IPS DF 6.9 (cell line): ENCODE measurements at regions not wholly inside any gene's neighbourhood (a gene's known extent, or its start where the extent isn't known, plus 50 kb on each side); places are given as distances from the start of the nearest gene placed in this dataset.

Experiments
- DNase-seq: peaks from one replicate; pipeline ENCODE4 v3.0.0-alpha.2; 2013; ENCODE audit warnings: low read depth, low spot score
- H3K27ac ChIP-seq: one replicate; pipeline ENCODE4 v1.5.1; 2013; ENCODE audit warnings: low read length, control low read depth
- H3K27me3 ChIP-seq: 2 replicates; pipeline ENCODE4 v1.6.1; 2013; ENCODE audit warnings: mild to moderate bottlenecking, low read length; ENCODE audit not compliant: control insufficient read depth, insufficient read depth
- H3K36me3 ChIP-seq: 2 replicates; pipeline ENCODE4 v1.6.1; 2013; ENCODE audit warnings: low read length; ENCODE audit not compliant: control insufficient read depth, insufficient read depth
- H3K4me1 ChIP-seq: 2 replicates; pipeline ENCODE4 v1.6.1; 2013; ENCODE audit warnings: low read length; ENCODE audit not compliant: control insufficient read depth, insufficient read depth
- H3K4me3 ChIP-seq: 2 replicates; pipeline ENCODE4 v1.5.1; 2013; ENCODE audit warnings: mild to moderate bottlenecking, low read length
- H3K9me3 ChIP-seq: 2 replicates; pipeline ENCODE4 v1.6.1; 2013; ENCODE audit warnings: low read length, inconsistent platforms; ENCODE audit not compliant: control insufficient read depth, insufficient read depth
- WGBS: extraction: QIAGEN DNeasy Blood & Tissue Kit; methylation state at CpG from one replicate; pipeline ENCODE4 v1.1.7; 2013; ENCODE audit warnings: mixed read lengths, missing lambda C conversion rate; ENCODE audit not compliant: insufficient read length, insufficient coverage; 5-methylcytosine and 5-hydroxymethylcytosine counted together

GRCh38 chr4:153075836-153076518, 128.3 kb upstream of the TRIM2 start:
- WGBS: no CpG with 5 or more reads among the region's 4 CpGs
- no peak overlapping the region for H3K4me3 ChIP-seq
- H3K4me1 ChIP-seq: no peaks in the 10 kb centered on the region
- H3K36me3 ChIP-seq: no peaks in the 10 kb centered on the region
- H3K9me3 ChIP-seq: no peaks in the 10 kb centered on the region
- DNase-seq: no peak
- no peaks in the 10 kb centered on the region for H3K27me3 ChIP-seq
- H3K27ac ChIP-seq: no peak overlapping the region

GRCh38 chr4:153076861-153077260, 127.4 kb upstream of the TRIM2 start:
- Histone ChIP-seq H3K27ac (no peak overlapping the region), H3K27me3 (no peaks in the 10 kb centered on the region), H3K9me3 (no peaks in the 10 kb centered on the region), H3K4me1 (no peaks in the 10 kb centered on the region; the same call in 1 of the 2 replicates), H3K36me3 (no peaks in the 10 kb centered on the region), H3K4me3 (no peak overlapping the region)
- DNase-seq: no peak
- WGBS: no CpG with 5 or more reads among the region's 3 CpGs

GRCh38 chr4:153079857-153080391, 124.3 kb upstream of the TRIM2 start:
- no CpG with 5 or more reads among the region's 6 CpGs for WGBS
- H3K9me3 ChIP-seq: no peaks in the 10 kb centered on the region
- peaks cover 6% of the 10 kb centered on the region for H3K4me1 ChIP-seq
- H3K27ac ChIP-seq: no peak overlapping the region
- no peak overlapping the region for H3K4me3 ChIP-seq
- H3K36me3 ChIP-seq: no peaks in the 10 kb centered on the region
- no peaks in the 10 kb centered on the region for H3K27me3 ChIP-seq
- no peak for DNase-seq

- no peak overlapping the region for H3K27ac ChIP-seq
- no CpG with 5 or more reads among the region's 7 CpGs for WGBS
- H3K36me3 ChIP-seq: no peaks in the 10 kb centered on the region
- no peaks in the 10 kb centered on the region for H3K27me3 ChIP-seq
- DNase-seq: no peak
- H3K4me3 ChIP-seq: no peak overlapping the region
- peaks cover 9% of the 10 kb centered on the region for H3K4me1 ChIP-seq
- H3K9me3 ChIP-seq: no peaks in the 10 kb centered on the region
These were observed 123.2 kb upstream of the TRIM2 start for GRCh38 chr4:153081006-153081580.

GRCh38 chr4:153081693-153082092, 122.5 kb upstream of the TRIM2 start:
- H3K4me1 ChIP-seq: peaks cover 9% of the 10 kb centered on the region
- no peak overlapping the region for H3K4me3 ChIP-seq

GRCh38 chr4:153082322-153083301, 121.6 kb upstream of the TRIM2 start:
- no peak for DNase-seq

More at GRCh38 chr4:153081693-153082092, 122.5 kb upstream of the TRIM2 start:
- Histone ChIP-seq H3K27me3 (no peaks in the 10 kb centered on the region), H3K9me3 (no peaks in the 10 kb centered on the region), H3K36me3 (no peaks in the 10 kb centered on the region), H3K27ac (no peak overlapping the region)
- no CpG with 5 or more reads among the region's 4 CpGs for WGBS
- no peak for DNase-seq

GRCh38 chr4:153083447-153083947, 120.7 kb upstream of the TRIM2 start:
- no peaks in the 10 kb centered on the region for H3K36me3 ChIP-seq
- H3K27me3 ChIP-seq: no peaks in the 10 kb centered on the region
- H3K4me3 ChIP-seq: no peak overlapping the region
- no peak overlapping the region for H3K27ac ChIP-seq
- no CpG with 5 or more reads among the region's 7 CpGs for WGBS
- DNase-seq: peak; percentile 90
- H3K4me1 ChIP-seq: peaks cover 9% of the 10 kb centered on the region
- no peaks in the 10 kb centered on the region for H3K9me3 ChIP-seq

More at GRCh38 chr4:153082322-153083301, 121.6 kb upstream of the TRIM2 start:
- Histone ChIP-seq H3K9me3 (no peaks in the 10 kb centered on the region), H3K36me3 (no peaks in the 10 kb centered on the region), H3K4me3 (no peak overlapping the region), H3K4me1 (peaks cover 9% of the 10 kb centered on the region), H3K27me3 (no peaks in the 10 kb centered on the region), H3K27ac (no peak overlapping the region)
- no CpG with 5 or more reads among the region's 15 CpGs for WGBS

- Histone ChIP-seq H3K4me1 (peaks cover 9% of the 10 kb centered on the region), H3K36me3 (no peaks in the 10 kb centered on the region), H3K4me3 (no peak overlapping the region), H3K27me3 (no peaks in the 10 kb centered on the region), H3K27ac (no peak overlapping the region), H3K9me3 (no peaks in the 10 kb centered on the region)
- no peak for DNase-seq
- WGBS: no CpG with 5 or more reads among the region's 15 CpGs
These were observed 119.8 kb upstream of the TRIM2 start for GRCh38 chr4:153084224-153084979.

- Histone ChIP-seq H3K36me3 (no peaks in the 10 kb centered on the region), H3K27ac (no peak overlapping the region), H3K4me1 (peaks cover 9% of the 10 kb centered on the region), H3K9me3 (no peaks in the 10 kb centered on the region), H3K4me3 (no peak overlapping the region), H3K27me3 (no peaks in the 10 kb centered on the region)
- no CpG with 5 or more reads among the region's 11 CpGs for WGBS
- DNase-seq: peak; percentile 67
These were observed 119.1 kb upstream of the TRIM2 start for GRCh38 chr4:153084980-153085630.
